NCI-H510A treated with DMSO at 0.1 percent for 48 hours (cell line): ENCODE measurements at regions not wholly inside any gene's neighbourhood (a gene's known extent, or its start where the extent isn't known, plus 50 kb on each side); places are given as distances from the start of the nearest gene placed in this dataset.

Source experiments
- DNase-seq: peaks from one replicate; lab custom pipeline; 2025; lab: John Stamatoyannopoulos, UW

DNA sequence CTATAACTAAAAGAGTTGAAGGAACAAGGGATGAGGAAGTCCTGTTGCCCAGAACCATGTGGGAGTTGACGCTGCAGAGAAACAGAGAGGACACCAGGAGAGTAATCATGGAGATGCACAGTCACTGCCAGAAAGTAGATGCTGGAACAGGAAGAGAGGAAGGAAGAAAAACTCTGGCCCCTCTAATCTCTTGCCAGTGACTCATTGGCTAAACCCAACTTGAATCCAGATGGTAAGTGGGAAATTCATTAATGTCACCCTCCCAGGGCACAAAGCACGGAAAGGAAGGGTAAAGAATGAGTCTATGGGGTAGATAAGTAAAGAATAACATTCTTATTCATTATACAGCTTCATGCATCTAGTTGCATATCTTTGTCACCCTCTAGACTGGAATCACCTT is 631.9 kb downstream of the PRELID2 start:
- DNase-seq = no peak

GRCh38 chr5:145198525-145199260 is 636.4 kb downstream of the PRELID2 start:
- DNase-seq = no peak

GRCh38 chr5:145189746-145190145 is 645.4 kb downstream of the PRELID2 start:
- DNase-seq = no peak

GRCh38 chr5:145180371-145180770 is 654.8 kb downstream of the PRELID2 start:
- no peak for DNase-seq

DNA sequence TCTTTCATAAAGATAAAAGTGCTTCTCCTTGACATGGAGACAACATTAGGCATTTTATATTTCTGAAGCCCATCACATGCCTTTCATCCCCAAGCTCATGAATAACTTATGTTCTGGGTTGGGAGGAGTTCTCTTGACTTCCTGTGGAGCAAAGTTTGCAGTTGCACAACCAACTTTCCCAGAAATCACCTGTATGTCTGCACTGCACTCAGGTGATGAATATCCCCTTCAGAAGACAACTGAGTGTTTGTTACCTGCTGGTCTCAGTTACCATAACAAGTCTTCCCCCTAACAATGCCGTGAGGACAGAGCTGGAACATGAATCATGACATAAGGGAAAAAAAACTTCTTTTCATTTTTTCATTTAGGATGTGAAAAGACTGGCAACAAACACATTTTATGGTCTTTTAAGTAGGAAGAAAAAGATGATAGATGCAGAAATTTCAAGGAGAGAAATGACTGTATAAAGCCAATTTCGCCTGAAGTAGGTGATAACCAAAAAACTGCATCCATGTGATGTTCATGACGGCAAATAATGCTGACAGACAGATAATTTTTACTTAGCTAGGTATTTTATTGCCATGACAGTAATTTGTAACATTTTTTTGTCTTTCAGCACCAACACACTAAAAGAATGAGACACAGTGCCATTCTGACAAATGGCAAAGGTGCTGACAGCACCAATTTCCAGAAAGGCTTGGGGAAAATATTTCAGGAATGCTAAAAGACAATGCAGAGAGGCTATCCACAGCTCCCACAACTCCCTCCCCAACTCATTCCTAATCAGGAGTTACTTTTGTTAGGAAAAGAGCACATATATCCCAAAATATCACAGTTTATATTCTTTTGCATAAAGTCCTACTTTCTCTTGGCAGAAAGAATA is 656.3 kb downstream of the PRELID2 start:
- no peak for DNase-seq

DNA sequence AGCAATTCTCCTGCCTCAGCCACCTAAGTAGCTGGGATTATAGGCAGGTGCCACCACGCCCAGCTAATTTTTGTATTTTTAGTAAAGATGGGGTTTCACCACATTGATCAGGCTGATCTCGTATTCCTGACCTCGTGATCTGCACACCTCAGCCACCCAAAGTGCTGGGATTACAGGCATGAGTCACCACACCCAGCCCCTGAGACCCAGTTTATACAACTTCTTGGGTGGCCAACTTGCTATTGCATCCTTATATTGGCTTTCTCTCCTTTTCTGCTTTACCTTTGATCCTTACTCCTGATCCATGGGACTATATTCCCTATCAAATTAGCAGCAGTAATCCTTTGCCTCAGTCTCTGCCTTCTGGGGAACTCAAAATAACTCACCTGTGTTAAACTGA is 659.1 kb downstream of the PRELID2 start:
- DNase-seq = no peak

DNA sequence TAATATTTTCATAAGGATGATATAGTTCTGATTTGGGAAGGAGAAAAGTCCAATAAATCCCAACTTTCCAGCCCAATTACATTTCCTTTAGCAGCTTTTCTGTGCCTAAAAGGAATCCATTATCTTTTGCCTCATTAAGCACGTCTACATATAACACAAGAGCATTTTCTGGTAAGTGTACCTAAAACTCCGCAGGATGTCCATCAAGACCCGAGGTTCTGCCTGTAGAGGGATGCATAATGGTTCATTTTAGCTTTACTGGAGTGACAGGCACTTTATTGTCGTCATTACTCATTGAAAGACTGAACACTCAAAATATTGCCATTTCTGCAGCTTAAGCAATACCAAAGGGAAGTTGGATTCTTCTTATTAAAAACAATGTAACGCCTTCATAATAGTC is 669.0 kb downstream of the PRELID2 start:
- DNase-seq = no peak

DNA sequence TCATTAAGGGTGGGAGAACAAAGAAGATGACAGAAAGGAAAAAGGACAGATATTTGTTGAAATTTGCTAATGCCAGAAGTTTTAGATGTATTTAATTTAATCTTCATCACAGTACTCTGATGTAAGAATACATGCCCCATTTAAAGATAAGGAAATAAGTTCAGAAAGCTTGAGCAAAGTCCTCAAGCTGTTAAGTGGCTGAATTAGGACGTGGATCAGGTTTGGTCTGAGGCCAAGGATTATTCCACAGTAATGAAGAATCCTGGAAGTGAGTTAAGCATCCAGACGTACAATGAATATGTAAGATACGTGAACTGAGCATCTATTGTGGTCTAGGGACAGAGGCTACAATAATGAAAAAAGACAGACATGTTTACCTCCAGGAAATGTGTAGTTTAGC is 671.3 kb downstream of the PRELID2 start:
- DNase-seq = no peak

DNA sequence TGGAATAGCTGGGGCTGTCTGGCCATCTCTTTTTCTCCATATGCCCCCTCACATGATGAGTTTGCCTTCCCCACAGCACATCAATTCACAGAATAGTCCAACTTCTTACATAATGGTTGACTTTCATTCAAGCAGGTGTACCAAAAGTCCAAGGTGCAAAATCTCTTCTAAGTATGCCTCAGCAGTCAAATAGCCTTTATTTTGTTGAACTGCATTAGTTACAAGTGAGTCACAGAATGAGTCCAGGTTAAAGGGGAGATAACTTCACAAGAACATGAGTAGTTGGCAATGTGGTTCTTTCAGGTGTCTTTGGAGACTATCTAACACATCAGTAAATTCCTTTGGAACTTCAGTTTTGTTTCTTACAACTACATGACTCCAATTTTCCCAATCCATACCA is 672.5 kb downstream of the PRELID2 start:
- DNase-seq = no peak

- no peak for DNase-seq
These were observed 673.8 kb downstream of the PRELID2 start for GRCh38 chr5:145161391-145161790.

DNA sequence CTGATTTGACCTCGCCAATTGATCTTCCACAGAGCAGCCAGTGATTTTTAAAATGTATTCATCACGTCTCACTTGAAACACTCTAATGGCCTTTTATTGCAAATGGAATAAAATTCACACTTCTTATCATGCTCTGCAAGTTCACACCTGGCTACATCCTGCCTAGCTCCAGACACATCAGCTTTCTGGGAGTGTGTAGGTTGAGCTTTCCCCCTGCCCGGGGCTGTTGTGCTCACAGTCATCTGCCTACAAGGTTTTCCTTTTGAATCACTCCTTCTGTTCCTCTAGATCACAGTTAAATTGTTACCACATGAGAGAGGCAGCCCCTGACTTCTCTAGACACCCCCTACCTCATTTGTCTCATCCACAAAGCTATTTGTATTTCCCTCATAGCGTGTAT is 674.5 kb downstream of the PRELID2 start:
- DNase-seq = no peak

GRCh38 chr5:145158730-145159129 is 676.4 kb downstream of the PRELID2 start:
- no peak for DNase-seq

- DNase-seq = no peak
These were observed 677.3 kb downstream of the PRELID2 start for GRCh38 chr5:145157841-145158240.

DNA sequence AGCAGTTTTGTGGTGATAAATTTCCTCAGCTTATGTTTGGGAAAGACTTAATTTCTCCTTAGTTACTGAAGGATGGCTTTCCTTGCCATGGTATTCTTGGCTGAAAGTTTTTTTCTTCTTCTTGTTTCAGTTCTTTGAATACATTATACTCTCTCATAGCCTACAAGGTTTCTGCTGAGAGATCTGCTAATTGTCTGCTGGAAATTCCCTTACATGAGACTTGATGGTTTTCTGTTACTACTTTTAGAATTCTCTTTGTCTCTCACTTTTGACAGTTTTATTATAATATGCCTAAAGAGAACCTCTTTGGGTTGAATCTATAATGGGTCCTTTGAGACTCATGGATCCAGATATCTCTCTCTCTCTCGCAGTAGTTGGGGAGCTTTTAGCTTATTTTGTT is 693.6 kb downstream of the PRELID2 start:
- no peak for DNase-seq

DNA sequence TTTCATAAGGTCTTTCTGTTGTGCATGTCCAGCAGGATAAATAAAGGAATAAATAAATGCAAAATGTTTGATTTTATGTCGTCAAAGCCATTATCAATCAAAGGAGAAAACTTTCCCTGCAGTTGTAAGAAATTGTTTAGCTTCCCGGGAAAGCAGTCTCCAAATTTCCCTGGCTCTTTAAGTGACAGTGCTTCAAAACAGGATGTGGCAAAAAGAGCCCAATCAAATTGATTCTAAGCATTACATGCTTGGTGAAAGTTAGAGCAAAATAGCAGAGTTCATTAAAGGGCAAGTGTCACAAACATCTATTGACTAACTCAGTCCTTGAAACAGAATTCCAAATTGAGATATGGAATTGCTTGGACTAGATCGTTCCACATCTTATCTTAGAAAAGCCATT is 704.1 kb downstream of the PRELID2 start:
- DNase-seq = no peak

DNA sequence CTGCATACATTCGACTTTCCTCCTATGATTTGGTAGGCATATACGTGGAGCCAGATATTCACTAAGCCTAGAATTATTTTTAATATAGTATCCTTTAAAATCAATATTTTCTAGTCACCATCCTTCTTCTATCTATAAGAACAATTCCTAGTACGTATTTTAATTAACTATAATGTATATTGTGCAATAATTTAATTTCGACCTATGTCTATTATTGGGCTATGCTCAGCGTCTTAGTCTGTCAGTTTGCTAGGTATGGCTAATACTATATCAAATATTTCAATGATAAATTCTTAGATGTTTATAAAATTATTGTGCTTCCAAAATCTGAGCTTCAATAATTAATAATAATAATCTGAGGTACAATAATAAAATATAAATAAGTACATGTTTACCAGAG is 705.3 kb downstream of the PRELID2 start:
- no peak for DNase-seq

- DNase-seq = no peak
These were observed 710.3 kb downstream of the PRELID2 start for GRCh38 chr5:145124806-145125205.

- DNase-seq = no peak
These were observed 716.5 kb downstream of the PRELID2 start for GRCh38 chr5:145118611-145119010.

DNA sequence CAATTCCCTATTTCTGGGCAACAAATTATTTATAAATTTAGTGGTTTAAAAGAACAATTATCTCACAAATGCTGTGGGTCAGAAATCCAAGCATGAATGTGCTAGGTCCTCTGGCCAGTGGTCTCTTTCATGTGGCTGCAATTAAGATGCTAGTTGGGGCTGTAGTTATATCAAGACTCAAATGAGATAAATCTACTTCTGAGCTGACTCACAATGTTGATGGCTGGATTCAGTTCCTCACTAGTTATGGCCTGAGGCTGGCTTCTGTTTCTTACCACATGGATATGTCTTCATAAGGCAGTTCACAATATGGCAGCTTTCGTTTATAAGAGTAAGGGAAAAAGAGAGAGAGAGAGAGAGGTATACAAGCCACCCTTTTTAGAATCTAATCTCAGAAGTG is 717.0 kb downstream of the PRELID2 start:
- no peak for DNase-seq

DNA sequence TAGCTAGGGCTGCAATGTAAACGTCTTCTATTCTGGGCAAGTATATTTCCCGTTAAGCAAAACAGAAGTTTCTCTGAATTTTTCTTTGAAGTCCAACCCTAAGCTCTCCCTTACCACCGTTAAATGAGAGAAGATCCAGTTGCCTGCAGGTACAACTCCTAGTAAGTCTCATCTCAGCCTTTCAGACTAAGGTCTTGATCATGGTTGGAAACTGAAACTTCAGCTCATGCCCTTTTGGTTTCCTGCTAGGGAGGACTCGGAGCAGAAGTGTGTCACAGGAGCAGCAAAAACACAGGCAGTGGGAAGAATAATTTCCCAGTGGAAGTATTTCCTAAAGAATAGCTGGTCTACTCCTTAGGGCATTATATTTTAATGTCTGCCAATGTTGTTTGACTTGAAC is 717.9 kb downstream of the PRELID2 start:
- no peak for DNase-seq

DNA sequence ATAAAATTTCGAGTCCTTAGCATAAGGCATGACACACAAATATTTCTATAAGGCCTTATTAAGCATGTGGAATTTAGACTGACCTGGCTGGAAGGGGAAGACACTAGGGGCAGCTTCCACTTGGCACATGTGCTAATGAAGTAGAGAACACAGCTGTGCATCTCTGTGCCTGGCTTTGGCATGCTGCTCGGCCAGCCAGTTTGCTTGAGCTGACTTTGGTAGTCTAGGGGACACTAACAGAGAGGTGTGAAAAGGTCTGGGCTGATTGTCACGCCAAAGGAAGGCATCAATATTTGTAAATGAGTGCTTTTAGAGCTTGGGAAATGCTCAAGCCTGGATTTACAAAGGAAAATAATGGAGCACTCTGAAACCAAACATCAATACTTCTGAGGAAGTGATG is 723.7 kb downstream of the PRELID2 start:
- no peak for DNase-seq

DNA sequence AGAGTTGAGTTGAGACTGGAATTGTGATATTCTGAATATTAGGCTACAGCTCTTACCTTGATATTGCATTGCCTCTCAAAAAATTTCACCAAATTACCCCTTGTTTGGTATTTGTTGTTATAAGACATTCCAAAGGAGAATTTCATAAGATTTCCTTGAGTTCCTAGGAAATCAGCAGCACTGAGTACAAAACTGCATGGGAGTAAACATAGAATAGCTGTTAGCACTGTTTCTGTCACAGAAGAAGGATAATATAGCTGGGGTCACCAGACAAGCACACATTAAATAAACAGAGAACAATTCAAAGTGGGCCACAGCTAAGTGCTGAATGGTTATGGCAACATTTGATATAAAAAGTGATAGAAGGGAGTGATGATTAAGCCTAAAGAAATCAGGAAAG is 724.3 kb downstream of the PRELID2 start:
- DNase-seq = no peak

- DNase-seq = no peak
These were observed 725.0 kb downstream of the PRELID2 start for GRCh38 chr5:145110181-145110580.

DNA sequence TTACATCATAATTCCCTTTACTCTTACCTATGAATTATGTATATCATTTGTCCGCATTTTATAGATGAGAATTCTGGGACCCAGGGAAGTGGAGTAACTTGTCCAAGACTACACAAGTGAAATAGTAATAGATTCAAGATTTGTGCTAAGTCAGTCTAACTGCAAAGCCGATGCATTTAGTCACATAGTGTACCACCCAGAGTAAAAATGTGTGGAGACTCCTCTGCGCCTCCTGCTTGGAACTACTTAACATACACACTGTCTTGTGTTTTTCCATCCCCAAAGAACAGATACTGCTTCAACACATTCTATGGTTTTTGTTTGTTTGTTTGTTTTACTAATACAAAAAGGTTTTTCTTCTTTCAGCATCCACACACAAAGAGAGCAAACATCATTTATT is 729.8 kb downstream of the PRELID2 start:
- no peak for DNase-seq
